ENCODE measurements at regions not wholly inside any gene's neighbourhood (a gene's known extent, or its start where the extent isn't known, plus 50 kb on each side); places are given as distances from the start of the nearest gene placed in this dataset.

GRCh38 chr2:7203056-7203467, 285.9 kb downstream of the RNF144A start:
- TF ChIP-seq CEBPB (IDR thresholded peaks at IDR 0.05) (no peak), TAF1 (IDR thresholded peaks at IDR 0.05; ENCODE audit: low read depth) (no peak), REST (IDR thresholded peaks at IDR 0.05; ENCODE audit: low read depth) (no peak), EP300 (IDR thresholded peaks at IDR 0.05; ENCODE audit: borderline replicate concordance) (no peak), FOXM1 (IDR thresholded peaks at IDR 0.05; ENCODE audit: borderline replicate concordance, low read depth) (no peak)
